CD4-positive, alpha-beta T cell (primary cell): ENCODE measurements at regions not wholly inside any gene's neighbourhood (a gene's known extent, or its start where the extent isn't known, plus 50 kb on each side); places are given as distances from the start of the nearest gene placed in this dataset.

Experiments used
- ATAC-seq: fragments of 200-7000 bp; cut with Tn5 transposase; one replicate; pipeline ENCODE4 v1.10.0; 2022; ENCODE audit warnings: mild to moderate bottlenecking; ENCODE audit not compliant: poor library complexity
- CTCF ChIA-PET: fragments of 350-600 bp; sonication (Branson Sonifier 250); formaldehyde crosslinking; loops from one replicate; lab custom pipeline; 2021; ENCODE audit warnings: antibody characterized with exemption, inconsistent platforms; lab: Charles Lee
- POLR2A ChIA-PET: fragments of 350-600 bp; sonication (Branson Sonifier 250); formaldehyde crosslinking; loops from one replicate; lab custom pipeline; 2021; ENCODE audit warnings: antibody characterized with exemption, inconsistent platforms; lab: Charles Lee
- DNase-seq, 14 experiments: peaks; one replicate each; pipeline ENCODE4 v3.0.0-alpha.2; 2013 to 2020; ENCODE audit warnings: mixed read lengths in 2 of 14
- H3K27ac ChIP-seq, 2 donors: one replicate each; pipeline versions ENCODE4 v1.5.1 to v1.7.0; 2013; ENCODE audit warnings: low read length in 2 of 2, low read depth in 1 of 2, mild to moderate bottlenecking in 1 of 2
- H3K27me3 ChIP-seq, 2 experiments: 1 replicate in 1 of 2; 2 replicates in 1 of 2; pipeline versions ENCODE4 v1.6.1 to v1.7.0; 2013; ENCODE audit warnings: low read length in 2 of 2, control low read depth in 1 of 2, mild to moderate bottlenecking in 1 of 2, moderate library complexity in 1 of 2; ENCODE audit not compliant: insufficient read depth in 2 of 2, control insufficient read depth in 1 of 2
- H3K36me3 ChIP-seq: one replicate; pipeline ENCODE4 v1.6.1; 2013; ENCODE audit warnings: low read length, control low read depth; ENCODE audit not compliant: insufficient read depth
- H3K4me1 ChIP-seq: one replicate; pipeline ENCODE4 v1.6.1; 2013; ENCODE audit warnings: low read length, control low read depth; ENCODE audit not compliant: insufficient read depth
- H3K4me3 ChIP-seq: one replicate; pipeline ENCODE4 v1.5.1; 2013; ENCODE audit warnings: mild to moderate bottlenecking, low read length, moderate library complexity
- H3K9me3 ChIP-seq, 2 experiments: 1 replicate in 1 of 2; 2 replicates in 1 of 2; pipeline versions ENCODE4 v1.6.1 to v1.7.0; 2013; ENCODE audit warnings: low read length in 2 of 2, mild to moderate bottlenecking in 2 of 2, control low read depth in 1 of 2, moderate library complexity in 1 of 2; ENCODE audit not compliant: control insufficient read depth in 1 of 2, insufficient read depth in 1 of 2
- H3K27ac Mint-ChIP-seq: one replicate; pipeline ENCODE4 v1.8.0; 2020; ENCODE audit warnings: mixed read lengths
- H3K27me3 Mint-ChIP-seq: one replicate; pipeline ENCODE4 v1.8.0; 2021; ENCODE audit warnings: mixed read lengths
- H3K36me3 Mint-ChIP-seq: one replicate; pipeline ENCODE4 v1.8.0; 2021; ENCODE audit warnings: low read depth, mixed read lengths
- H3K4me1 Mint-ChIP-seq: one replicate; pipeline ENCODE4 v1.8.0; 2021; ENCODE audit warnings: low read depth, mixed read lengths
- H3K4me3 Mint-ChIP-seq: one replicate; pipeline ENCODE4 v1.8.0; 2020; ENCODE audit warnings: mild to moderate bottlenecking, mixed read lengths
- H3K9me3 Mint-ChIP-seq: one replicate; pipeline ENCODE4 v1.8.0; 2020; ENCODE audit warnings: mixed read lengths
- intact Hi-C, 2 experiments: fragments of 100-400 bp; cut with DNase I in 1 of 2; cut with micrococcal nuclease in 1 of 2; formaldehyde crosslinking; loops; one replicate each; pipeline versions ENCODE4 v1.15.1 to v1.9.0; 2023 to 2025; cut with DNase I, micrococcal nuclease
- TF ChIP-seq, protein P1 (sequence below): fragments of 200-600 bp; IDR thresholded peaks from one replicate; pipeline ENCODE4 v1.8.0; 2022; ENCODE audit warnings: antibody characterized with exemption, mild to moderate bottlenecking

DNA sequence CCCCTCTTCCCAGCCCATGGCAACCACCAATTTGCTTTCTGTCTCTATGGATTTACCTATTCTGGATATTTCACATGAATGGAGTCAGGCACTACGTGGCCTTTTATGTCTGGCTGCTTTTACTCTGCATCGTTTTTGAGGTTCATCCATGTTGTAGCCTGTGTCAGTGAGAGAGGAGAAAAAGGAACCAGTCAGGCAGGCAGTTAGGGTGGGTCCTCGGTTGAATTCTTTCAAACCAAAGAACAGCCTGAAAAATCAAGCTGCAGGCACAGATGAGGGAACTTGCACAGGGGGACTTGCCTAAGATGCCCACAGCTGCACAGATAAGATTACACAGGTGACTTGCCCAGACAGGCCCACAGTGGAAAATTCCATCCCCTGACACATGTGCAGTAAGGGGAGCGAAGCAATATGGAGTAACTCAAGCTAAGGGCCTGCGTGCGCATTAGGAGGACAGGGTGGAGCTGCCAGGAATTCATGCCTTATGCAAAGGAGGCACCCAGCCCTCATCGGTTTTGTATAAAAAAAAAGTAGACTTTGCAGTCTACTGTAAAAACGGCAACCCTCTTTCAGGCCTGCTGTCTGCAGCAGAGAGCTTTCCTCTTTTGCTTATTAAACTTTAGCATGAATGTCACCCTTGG lies 152.4 kb upstream of the RFLNA start:
- TF ChIP-seq, protein P1, sequence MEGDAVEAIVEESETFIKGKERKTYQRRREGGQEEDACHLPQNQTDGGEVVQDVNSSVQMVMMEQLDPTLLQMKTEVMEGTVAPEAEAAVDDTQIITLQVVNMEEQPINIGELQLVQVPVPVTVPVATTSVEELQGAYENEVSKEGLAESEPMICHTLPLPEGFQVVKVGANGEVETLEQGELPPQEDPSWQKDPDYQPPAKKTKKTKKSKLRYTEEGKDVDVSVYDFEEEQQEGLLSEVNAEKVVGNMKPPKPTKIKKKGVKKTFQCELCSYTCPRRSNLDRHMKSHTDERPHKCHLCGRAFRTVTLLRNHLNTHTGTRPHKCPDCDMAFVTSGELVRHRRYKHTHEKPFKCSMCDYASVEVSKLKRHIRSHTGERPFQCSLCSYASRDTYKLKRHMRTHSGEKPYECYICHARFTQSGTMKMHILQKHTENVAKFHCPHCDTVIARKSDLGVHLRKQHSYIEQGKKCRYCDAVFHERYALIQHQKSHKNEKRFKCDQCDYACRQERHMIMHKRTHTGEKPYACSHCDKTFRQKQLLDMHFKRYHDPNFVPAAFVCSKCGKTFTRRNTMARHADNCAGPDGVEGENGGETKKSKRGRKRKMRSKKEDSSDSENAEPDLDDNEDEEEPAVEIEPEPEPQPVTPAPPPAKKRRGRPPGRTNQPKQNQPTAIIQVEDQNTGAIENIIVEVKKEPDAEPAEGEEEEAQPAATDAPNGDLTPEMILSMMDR = no peak
- peaks cover 6 to 10% of the 10 kb centered on the region in 2 experiments for H3K9me3 ChIP-seq
- ChIA-PET POLR2A (no interaction called here), CTCF (no interaction called here)
- intact Hi-C loops = no loop called here
- Mint-ChIP-seq H3K36me3 (no peaks in the 10 kb centered on the region), H3K4me1 (no peaks in the 10 kb centered on the region), H3K4me3 (no peak overlapping the region), H3K27ac (no peak overlapping the region), H3K27me3 (peaks cover 47% of the 10 kb centered on the region), H3K9me3 (peaks cover 7% of the 10 kb centered on the region)
- no peak for DNase-seq
- peaks cover 7 to 19% of the 10 kb centered on the region in 2 experiments for H3K27me3 ChIP-seq
- H3K27ac ChIP-seq = no peak overlapping the region
- no peaks in the 10 kb centered on the region for H3K36me3 ChIP-seq
- H3K4me1 ChIP-seq = no peaks in the 10 kb centered on the region
- no peak overlapping the region for H3K4me3 ChIP-seq
- ATAC-seq = no peak

DNA sequence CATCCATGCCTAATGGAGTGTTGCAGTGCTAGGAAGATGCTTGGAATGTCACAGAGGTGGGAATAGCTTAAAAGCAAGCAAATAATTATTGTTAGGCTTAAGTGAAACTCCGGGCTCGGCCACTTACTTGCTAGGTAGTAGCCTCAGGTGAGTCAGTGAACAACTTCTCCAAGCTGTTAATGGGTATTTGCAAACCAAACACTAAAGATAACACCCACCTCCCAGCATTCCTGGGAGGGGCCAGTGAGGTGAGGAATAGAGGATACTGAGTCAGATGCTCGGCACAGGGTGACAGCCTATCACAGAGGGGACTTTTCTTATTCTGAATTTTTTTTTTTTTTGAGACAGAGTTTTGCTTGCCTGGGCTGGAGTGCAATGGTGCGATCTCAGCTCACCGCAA lies 151.2 kb upstream of the RFLNA start:
- H3K27ac ChIP-seq = no peak overlapping the region

GRCh38 chr12:124144531-124145194 lies 150.2 kb upstream of the RFLNA start:
- ATAC-seq = no peak
- H3K9me3 ChIP-seq = peaks cover 6 to 8% of the 10 kb centered on the region in 2 experiments
- intact Hi-C loops = no loop called here
- no peak overlapping the region for H3K27ac ChIP-seq
- peaks cover 3% of the 10 kb centered on the region for H3K9me3 Mint-ChIP-seq
- no peak overlapping the region for H3K4me3 Mint-ChIP-seq
- H3K4me3 ChIP-seq = no peak overlapping the region
- ChIA-PET POLR2A (no interaction called here), CTCF (no interaction called here)
- H3K36me3 Mint-ChIP-seq = no peaks in the 10 kb centered on the region
- no peaks in the 10 kb centered on the region for H3K4me1 ChIP-seq
- H3K27me3 ChIP-seq = peaks cover 7 to 19% of the 10 kb centered on the region in 2 experiments
- TF ChIP-seq, protein P1 = no peak
- no peaks in the 10 kb centered on the region for H3K4me1 Mint-ChIP-seq
- no peak overlapping the region for H3K27ac Mint-ChIP-seq
- peaks cover 43% of the 10 kb centered on the region for H3K27me3 Mint-ChIP-seq
- DNase-seq = no peak
- no peaks in the 10 kb centered on the region for H3K36me3 ChIP-seq

More for the DNA sequence above, 151.2 kb upstream of the RFLNA start:
- TF ChIP-seq, protein P1 = no peak
- Histone ChIP-seq H3K4me3 (no peak overlapping the region), H3K9me3 (peaks cover 6 to 8% of the 10 kb centered on the region in 2 experiments), H3K27me3 (peaks cover 7 to 19% of the 10 kb centered on the region in 2 experiments), H3K36me3 (no peaks in the 10 kb centered on the region), H3K4me1 (no peaks in the 10 kb centered on the region)
- no peak overlapping the region for H3K4me3 Mint-ChIP-seq
- intact Hi-C loops = no loop called here
- CTCF ChIA-PET = no interaction called here
- H3K9me3 Mint-ChIP-seq = peaks cover 3% of the 10 kb centered on the region
- POLR2A ChIA-PET = no interaction called here
- no peak for ATAC-seq
- no peak overlapping the region for H3K27ac Mint-ChIP-seq
- H3K36me3 Mint-ChIP-seq = no peaks in the 10 kb centered on the region
- DNase-seq = no peak
- H3K27me3 Mint-ChIP-seq = peaks cover 47% of the 10 kb centered on the region
- no peaks in the 10 kb centered on the region for H3K4me1 Mint-ChIP-seq
